Epithelial cell of esophagus (primary cell): ENCODE measurements at regions not wholly inside any gene's neighbourhood (a gene's known extent, or its start where the extent isn't known, plus 50 kb on each side); places are given as distances from the start of the nearest gene placed in this dataset.

Experiments used
- DNase-seq: peaks from one replicate; pipeline ENCODE4 v3.0.0; 2010; ENCODE audit warnings: low read depth
- H3K4me3 ChIP-seq: 2 replicates; pipeline ENCODE4 v1.5.1; 2011; ENCODE audit warnings: mild to moderate bottlenecking, low read length, control low read depth
- CTCF ChIP-seq: IDR thresholded peaks from 2 replicates; pipeline ENCODE4 v1.5.1; 2011; ENCODE audit warnings: low read depth, mild to moderate bottlenecking, low read length, control low read depth, inconsistent platforms; ENCODE audit not compliant: insufficient read depth; ENCODE audit errors: missing control alignments

DNA sequence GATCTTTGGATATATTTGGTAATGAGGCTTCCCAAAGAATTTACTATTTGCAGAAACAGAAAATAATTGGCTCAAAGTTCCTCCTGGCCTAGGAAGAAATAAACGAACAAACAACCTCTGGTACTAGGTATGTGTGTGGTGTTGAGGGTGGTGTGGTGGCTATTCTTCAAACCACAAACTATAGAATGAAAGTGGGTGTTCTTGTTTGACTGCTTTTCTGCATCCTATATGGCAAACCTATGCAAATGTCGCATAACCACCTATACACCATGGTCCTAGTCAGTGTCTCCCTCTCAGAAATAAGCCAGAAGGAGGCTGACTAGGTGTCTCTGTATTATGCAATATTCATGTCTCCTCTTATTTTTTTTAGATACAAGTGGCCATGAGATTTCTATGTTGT lies 106.6 kb upstream of the PCDH18 start:
- DNase-seq, result no peak
- no peak for TF ChIP-seq CTCF
- H3K4me3 ChIP-seq, result no peak overlapping the region

GRCh38 chr4:137635601-137636000 lies 103.3 kb upstream of the PCDH18 start:
- no peak for DNase-seq
- no peak for TF ChIP-seq CTCF
- no peak overlapping the region for H3K4me3 ChIP-seq

DNA sequence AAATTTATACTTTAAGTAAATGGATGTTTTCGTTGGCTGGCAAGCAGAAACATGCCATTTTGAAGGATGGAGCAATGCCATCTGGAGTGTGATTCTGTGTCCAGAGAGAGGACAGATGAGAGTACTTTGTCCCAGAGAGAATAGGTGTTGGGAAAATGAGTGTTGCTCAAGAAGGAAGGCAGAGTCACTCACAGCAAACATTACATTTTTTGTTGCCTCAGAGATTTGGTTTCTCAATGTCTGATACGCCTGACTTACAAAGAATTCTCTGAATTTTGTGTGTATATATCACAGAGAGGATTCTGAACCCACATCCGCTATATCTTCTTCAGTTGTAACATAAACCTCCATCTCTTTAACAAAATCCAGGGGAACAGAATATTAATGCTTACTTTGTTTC lies 102.8 kb upstream of the PCDH18 start:
- TF ChIP-seq CTCF, result no peak
- DNase-seq, result peak; percentile 90
- no peak overlapping the region for H3K4me3 ChIP-seq

DNA sequence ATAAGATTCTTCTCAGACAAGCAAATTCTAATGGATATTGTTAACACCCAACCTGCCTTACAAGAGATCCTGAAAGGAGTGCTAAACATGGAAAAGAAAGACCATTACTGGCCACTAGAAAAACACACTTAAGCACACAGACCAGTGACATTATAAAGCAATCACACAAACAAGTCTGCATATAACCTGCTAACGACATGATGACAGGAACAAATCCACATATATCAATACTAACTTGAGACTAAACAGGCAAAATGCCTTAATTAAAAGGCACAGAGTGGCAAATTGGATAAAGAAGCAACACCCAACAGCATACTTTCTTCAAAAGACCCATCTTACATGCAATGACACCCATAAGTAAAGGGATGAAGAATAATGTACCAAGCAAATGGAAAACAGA lies 100.5 kb upstream of the PCDH18 start:
- H3K4me3 ChIP-seq, result no peak overlapping the region
- DNase-seq, result no peak
- TF ChIP-seq CTCF, result no peak

DNA sequence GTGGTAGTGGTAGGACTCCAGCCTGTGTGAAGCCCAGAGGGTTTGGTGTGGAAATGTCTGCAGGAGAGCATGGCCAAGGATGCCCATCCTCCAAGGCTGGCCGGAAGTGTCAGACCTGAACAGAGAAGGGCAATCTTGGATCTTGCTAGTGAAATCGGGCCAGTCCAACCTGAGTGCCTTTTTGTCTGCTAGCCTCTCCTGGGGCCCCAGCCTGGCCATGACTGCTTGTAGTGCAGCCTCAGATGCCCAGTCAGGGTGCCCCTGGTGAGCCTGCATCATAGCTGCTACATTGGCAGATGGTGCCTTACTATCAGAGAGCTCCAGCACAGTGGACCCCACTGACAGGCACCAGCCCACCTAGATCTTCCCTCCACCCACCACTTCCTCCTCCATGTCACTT lies 99.3 kb upstream of the PCDH18 start:
- TF ChIP-seq CTCF, result no peak
- no peak for DNase-seq
- H3K4me3 ChIP-seq, result no peak overlapping the region

GRCh38 chr4:137630252-137630651 lies 98.0 kb upstream of the PCDH18 start:
- no peak for TF ChIP-seq CTCF
- DNase-seq, result no peak
- H3K4me3 ChIP-seq, result no peak overlapping the region

DNA sequence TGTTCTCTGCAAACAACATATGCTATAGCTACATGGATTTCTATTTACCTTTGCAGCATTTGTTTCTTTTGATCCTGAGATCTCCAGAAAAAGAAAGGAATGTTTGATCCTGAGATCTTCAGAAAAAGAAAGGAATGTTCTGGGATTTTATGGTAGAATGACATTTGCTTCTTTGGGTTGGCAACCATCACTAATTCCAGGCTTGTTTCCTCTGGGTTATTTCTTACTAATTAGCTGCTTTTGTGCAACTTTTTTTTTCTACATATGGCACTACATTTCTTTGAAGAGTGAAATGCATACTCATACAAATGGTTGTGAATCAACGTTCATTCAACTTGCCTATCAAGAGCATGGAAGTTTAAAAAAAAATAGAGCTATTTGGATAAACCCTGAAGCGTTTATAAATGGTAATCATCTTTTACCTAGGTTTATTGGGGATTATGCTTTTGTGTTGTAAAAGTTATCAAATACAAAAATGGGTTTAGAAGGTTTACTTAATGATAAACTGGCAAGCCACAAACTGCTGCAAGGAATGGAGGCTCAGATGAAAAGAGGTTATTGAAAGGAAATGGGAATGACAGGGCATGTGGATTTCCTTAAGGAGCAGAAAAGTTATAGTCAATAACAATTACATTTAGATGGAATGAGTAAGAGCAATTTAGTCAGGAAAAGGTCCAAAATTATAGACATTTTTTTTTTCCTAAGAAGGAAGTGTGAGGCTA lies 95.6 kb upstream of the PCDH18 start:
- no peak overlapping the region for H3K4me3 ChIP-seq
- no peak for TF ChIP-seq CTCF
- DNase-seq, result no peak
